Uterus (tissue), 3 donors: ENCODE measurements at regions not wholly inside any gene's neighbourhood (a gene's known extent, or its start where the extent isn't known, plus 50 kb on each side); places are given as distances from the start of the nearest gene placed in this dataset.

Source experiments
- DNase-seq, 2 donors: peaks; one replicate each; pipeline ENCODE4 v3.0.0-alpha.2; 2019 to 2020
- H3K27ac ChIP-seq, 2 donors: fragments of 200-600 bp; sonication (generic); 1 replicate in 1 of 2; 2 replicates in 1 of 2; pipeline ENCODE4 v1.5.1; 2016 to 2018
- H3K27me3 ChIP-seq, 2 donors: fragments of 200-600 bp; sonication (generic); one replicate each; pipeline ENCODE4 v1.5.1; 2018 to 2019; ENCODE audit warnings: control low read depth in 1 of 2
- H3K36me3 ChIP-seq, 2 donors: fragments of 200-600 bp; sonication (generic); one replicate each; pipeline ENCODE4 v1.5.1; 2019; ENCODE audit warnings: control low read depth in 1 of 2
- H3K4me1 ChIP-seq, 2 donors: fragments of 200-600 bp; sonication (generic); one replicate each; pipeline ENCODE4 v1.5.1; 2018 to 2019; ENCODE audit warnings: control low read depth in 1 of 2
- H3K4me3 ChIP-seq, 2 donors: fragments of 200-600 bp; sonication (generic); 1 replicate in 1 of 2; 2 replicates in 1 of 2; pipeline ENCODE4 v1.5.1; 2018 to 2019; ENCODE audit warnings: mild to moderate bottlenecking in 1 of 2
- H3K9me3 ChIP-seq, 2 donors: fragments of 200-600 bp; sonication (generic); one replicate each; pipeline ENCODE4 v1.5.1; 2019; ENCODE audit warnings: control low read depth in 1 of 2
- CTCF ChIP-seq, 4 experiments: fragments of 200-600 bp in 2 of 4; fragments of 450-650 bp in 2 of 4; sonication (generic) in 2 of 4; IDR thresholded peaks; one replicate each; pipeline ENCODE4 v1.5.1; 2016 to 2019; ENCODE audit warnings: antibody characterized with exemption in 4 of 4, mild to moderate bottlenecking in 2 of 4, moderate library complexity in 1 of 4
- POLR2A ChIP-seq, 2 donors: fragments of 450-650 bp; IDR thresholded peaks; one replicate each; pipeline ENCODE4 v1.6.1; 2016; ENCODE audit warnings: antibody characterized with exemption in 2 of 2, mild to moderate bottlenecking in 1 of 2, moderate library complexity in 1 of 2
- intact Hi-C: fragments of 100-400 bp; cut with DNase I; formaldehyde crosslinking; loops from one replicate; pipeline ENCODE4 v1.15.1; 2023; ENCODE audit warnings: low total_unique reads
- donor health status: DM: yes; HTN: yes; CAD: no.

DNA sequence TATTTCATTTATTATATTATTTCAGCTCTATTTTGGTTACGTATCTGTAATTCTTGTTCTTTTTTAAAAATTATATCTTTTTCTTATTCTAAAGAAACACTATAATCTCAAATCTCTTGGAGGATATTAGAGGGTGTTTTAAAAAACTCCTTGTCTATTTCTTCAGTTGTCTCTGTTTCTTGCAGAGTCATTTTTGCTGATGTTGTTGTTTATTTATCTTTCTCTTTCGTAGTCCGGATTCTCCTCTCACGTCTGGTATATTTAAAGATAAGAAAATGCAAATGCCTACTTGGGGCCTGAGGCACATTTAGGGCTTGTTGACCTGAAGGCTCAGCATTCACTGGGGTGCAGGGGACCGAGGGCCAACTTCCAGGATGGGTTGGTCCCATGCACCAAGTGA, 181.2 kb upstream of the CTBP2 start:
- DNase-seq: no peak
- Histone ChIP-seq H3K27ac (no peak overlapping the region), H3K4me1 (no peaks in the 10 kb centered on the region), H3K36me3 (no peaks in the 10 kb centered on the region), H3K4me3 (no peak overlapping the region), H3K27me3 (no peaks in the 10 kb centered on the region), H3K9me3 (no peaks in the 10 kb centered on the region)
- intact Hi-C loops: no loop called here
- TF ChIP-seq POLR2A (IDR thresholded peaks at IDR 0.05): no peak
- no peak for TF ChIP-seq CTCF (IDR thresholded peaks at IDR 0.05)

GRCh38 chr10:125340903-125341302, 180.5 kb upstream of the CTBP2 start:
- H3K9me3 ChIP-seq: no peaks in the 10 kb centered on the region
- H3K27me3 ChIP-seq: no peaks in the 10 kb centered on the region
- TF ChIP-seq CTCF (IDR thresholded peaks at IDR 0.05): no peak
- no peak for TF ChIP-seq POLR2A (IDR thresholded peaks at IDR 0.05)
- intact Hi-C loops: no loop called here
- no peak for DNase-seq
- no peaks in the 10 kb centered on the region for H3K4me1 ChIP-seq
- no peak overlapping the region for H3K27ac ChIP-seq
- no peak overlapping the region for H3K4me3 ChIP-seq
- no peaks in the 10 kb centered on the region for H3K36me3 ChIP-seq

DNA sequence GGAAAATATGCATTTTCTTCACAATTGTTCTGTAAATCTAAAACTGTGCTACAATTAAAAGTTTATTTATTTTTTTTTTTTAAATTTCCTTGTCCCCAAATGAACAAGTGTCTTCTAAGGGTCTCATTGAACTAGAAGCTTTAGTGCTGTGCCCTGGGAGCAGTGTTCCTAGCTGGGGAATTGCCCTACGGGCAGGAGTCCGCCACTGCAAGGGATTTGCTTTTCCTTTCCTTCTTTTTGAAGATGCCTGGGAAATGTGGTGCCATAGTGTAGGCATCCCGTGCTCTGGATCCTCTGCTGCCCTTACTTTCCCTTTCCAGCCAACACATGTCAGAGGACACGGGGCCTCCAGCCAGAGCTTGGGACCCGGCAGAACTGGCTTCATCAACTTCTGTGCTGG, 177.1 kb upstream of the CTBP2 start:
- Histone ChIP-seq H3K27me3 (no peaks in the 10 kb centered on the region), H3K4me3 (no peak overlapping the region), H3K9me3 (no peaks in the 10 kb centered on the region), H3K4me1 (no peaks in the 10 kb centered on the region), H3K27ac (no peak overlapping the region), H3K36me3 (no peaks in the 10 kb centered on the region)
- intact Hi-C loops: no loop called here
- TF ChIP-seq POLR2A (IDR thresholded peaks at IDR 0.05): no peak
- no peak for DNase-seq

DNA sequence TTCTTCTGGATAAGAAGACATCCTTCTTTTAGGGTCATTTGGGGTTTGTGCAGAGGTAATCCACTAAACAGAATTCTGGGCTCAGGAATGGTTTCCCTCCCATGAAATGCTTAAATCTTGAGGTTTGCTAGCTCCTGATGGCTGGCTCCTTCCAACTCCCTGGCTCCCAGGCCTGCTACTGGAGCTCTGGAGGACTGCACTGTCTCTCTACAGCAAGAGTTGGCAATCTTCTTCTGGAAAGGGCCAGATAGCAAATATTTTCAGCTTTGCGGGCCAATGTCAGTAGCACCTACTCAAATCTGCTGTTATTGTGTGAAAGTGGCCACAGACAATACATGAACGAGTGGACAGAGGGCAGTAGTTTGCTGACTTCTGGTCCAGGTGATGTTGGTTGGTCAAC, 174.2 kb upstream of the CTBP2 start:
- Histone ChIP-seq H3K27me3 (no peaks in the 10 kb centered on the region), H3K4me1 (no peaks in the 10 kb centered on the region), H3K27ac (no peak overlapping the region), H3K4me3 (no peak overlapping the region), H3K9me3 (no peaks in the 10 kb centered on the region), H3K36me3 (no peaks in the 10 kb centered on the region)
- DNase-seq: no peak
- TF ChIP-seq POLR2A (IDR thresholded peaks at IDR 0.05) (no peak), CTCF (IDR thresholded peaks at IDR 0.05) (no peak)
- intact Hi-C loops: no loop called here

DNA sequence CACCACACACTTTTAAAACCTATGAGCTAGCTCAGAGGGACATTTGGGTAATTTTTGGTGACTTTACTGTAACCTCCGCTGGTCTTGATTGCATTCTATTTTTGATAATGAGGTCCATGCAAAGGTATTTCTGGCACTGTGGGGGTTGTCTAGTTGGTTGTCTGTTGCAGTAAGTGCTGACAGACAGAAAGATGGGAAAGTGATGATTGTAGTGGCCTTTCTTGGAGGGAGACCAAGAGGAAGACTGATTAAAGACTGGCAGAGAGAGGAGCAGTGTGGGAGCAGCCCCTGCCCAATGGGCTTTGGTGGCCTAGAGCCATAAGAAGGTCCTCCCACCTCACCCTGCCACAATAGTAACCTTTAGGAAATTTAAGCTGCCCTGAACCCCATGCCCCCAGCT, 173.4 kb upstream of the CTBP2 start:
- H3K4me1 ChIP-seq: no peaks in the 10 kb centered on the region
- H3K4me3 ChIP-seq: no peak overlapping the region
- H3K36me3 ChIP-seq: no peaks in the 10 kb centered on the region
- TF ChIP-seq POLR2A (IDR thresholded peaks at IDR 0.05): no peak
- no peak for TF ChIP-seq CTCF (IDR thresholded peaks at IDR 0.05)
- H3K9me3 ChIP-seq: no peaks in the 10 kb centered on the region
- no peak overlapping the region for H3K27ac ChIP-seq
- no peak for DNase-seq
- no peaks in the 10 kb centered on the region for H3K27me3 ChIP-seq
- intact Hi-C loops: no loop called here

DNA sequence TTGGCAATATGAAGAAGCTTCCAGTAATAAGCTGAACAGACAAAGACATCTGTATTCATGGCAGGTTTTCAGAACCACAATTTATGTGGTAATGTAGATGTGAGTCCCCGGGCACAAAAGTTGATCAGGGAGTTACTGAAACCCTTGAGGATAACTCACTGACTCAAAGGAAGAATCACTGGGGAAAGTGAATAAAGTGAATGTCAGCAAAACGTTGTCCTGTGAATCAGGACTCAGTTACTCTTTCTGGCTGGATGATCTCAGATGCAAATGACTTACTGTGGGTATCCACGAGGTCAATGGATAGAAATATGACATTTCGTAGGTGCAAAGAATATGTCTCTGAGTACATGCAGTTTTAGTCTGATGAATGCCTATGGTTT, 172.8 kb upstream of the CTBP2 start:
- no peak overlapping the region for H3K27ac ChIP-seq
- TF ChIP-seq CTCF (IDR thresholded peaks at IDR 0.05) (no peak), POLR2A (IDR thresholded peaks at IDR 0.05) (no peak)
- DNase-seq: no peak
- H3K27me3 ChIP-seq: no peaks in the 10 kb centered on the region
- no peaks in the 10 kb centered on the region for H3K4me1 ChIP-seq
- no peaks in the 10 kb centered on the region for H3K9me3 ChIP-seq
- H3K36me3 ChIP-seq: no peaks in the 10 kb centered on the region
- intact Hi-C loops: no loop called here
- no peak overlapping the region for H3K4me3 ChIP-seq
